IPS-18c (cell line): ENCODE measurements at regions not wholly inside any gene's neighbourhood (a gene's known extent, or its start where the extent isn't known, plus 50 kb on each side); places are given as distances from the start of the nearest gene placed in this dataset.
"Not testable (repeated sequence)": the region's sequence is repeated elsewhere in the genome, so short reads cannot be mapped to it uniquely, and the experiment has no call there.

Source experiments
- H3K4me3 ChIP-seq: 2 replicates; pipeline ENCODE4 v1.7.0; 2013; ENCODE audit warnings: low read depth, mild to moderate bottlenecking, low read length, moderate library complexity; ENCODE audit not compliant: insufficient read depth
- H3K9me3 ChIP-seq: one replicate; pipeline ENCODE4 v1.6.1; 2013; ENCODE audit warnings: mild to moderate bottlenecking, low read length, moderate library complexity; ENCODE audit not compliant: control insufficient read depth, insufficient read depth

GRCh38 chr10:34022195-34022594 lies 687.7 kb upstream of the NRP1 start:
- Histone ChIP-seq H3K4me3 (no peak overlapping the region; the same call in 1 of the 2 replicates), H3K9me3 (no peaks in the 10 kb centered on the region)

GRCh38 chr10:34018784-34019183 lies 684.3 kb upstream of the NRP1 start:
- no peak overlapping the region for H3K4me3 ChIP-seq
- H3K9me3 ChIP-seq: peaks cover 2% of the 10 kb centered on the region

GRCh38 chr10:34018129-34018528 lies 683.7 kb upstream of the NRP1 start:
- H3K9me3 ChIP-seq: peaks cover 2% of the 10 kb centered on the region
- H3K4me3 ChIP-seq: no peak overlapping the region

- H3K4me3 ChIP-seq: no peak overlapping the region
- H3K9me3 ChIP-seq: peaks cover 3% of the 10 kb centered on the region
Measured at GRCh38 chr10:34017281-34017680, 682.8 kb upstream of the NRP1 start.

GRCh38 chr10:34016576-34016975 lies 682.1 kb upstream of the NRP1 start:
- Histone ChIP-seq H3K4me3 (no peak overlapping the region), H3K9me3 (peaks cover 5% of the 10 kb centered on the region)

- no peak overlapping the region for H3K4me3 ChIP-seq
- H3K9me3 ChIP-seq: peaks cover 5% of the 10 kb centered on the region
Measured at GRCh38 chr10:34015700-34016099, 681.2 kb upstream of the NRP1 start.

- peaks cover 5% of the 10 kb centered on the region for H3K9me3 ChIP-seq
- no peak overlapping the region for H3K4me3 ChIP-seq
Measured at GRCh38 chr10:34013235-34013634, 678.8 kb upstream of the NRP1 start.

- Histone ChIP-seq H3K9me3 (peaks cover 5% of the 10 kb centered on the region), H3K4me3 (no peak overlapping the region)
Measured at GRCh38 chr10:34010891-34011290, 676.4 kb upstream of the NRP1 start.

GRCh38 chr10:34010228-34010627 lies 675.8 kb upstream of the NRP1 start:
- not testable (repeated sequence) for H3K9me3 ChIP-seq, H3K4me3 ChIP-seq

- peaks cover 3% of the 10 kb centered on the region for H3K9me3 ChIP-seq
Measured at GRCh38 chr10:34008656-34009055, 674.2 kb upstream of the NRP1 start.

GRCh38 chr10:34006471-34006870 lies 672.0 kb upstream of the NRP1 start:
- no peaks in the 10 kb centered on the region for H3K9me3 ChIP-seq
- H3K4me3 ChIP-seq: no peak overlapping the region

More at GRCh38 chr10:34008656-34009055, 674.2 kb upstream of the NRP1 start:
- no peak overlapping the region for H3K4me3 ChIP-seq

- Histone ChIP-seq H3K4me3 (no peak overlapping the region), H3K9me3 (no peaks in the 10 kb centered on the region)
Measured at GRCh38 chr10:34003561-34003960, 669.1 kb upstream of the NRP1 start.

GRCh38 chr10:34002896-34003295 lies 668.4 kb upstream of the NRP1 start:
- H3K9me3 ChIP-seq: no peaks in the 10 kb centered on the region
- no peak overlapping the region for H3K4me3 ChIP-seq

- no peak overlapping the region for H3K4me3 ChIP-seq
- no peaks in the 10 kb centered on the region for H3K9me3 ChIP-seq
Measured at GRCh38 chr10:34001831-34002230, 667.4 kb upstream of the NRP1 start.

- Histone ChIP-seq H3K4me3 (no peak overlapping the region), H3K9me3 (no peaks in the 10 kb centered on the region)
Measured at GRCh38 chr10:34001087-34001580, 666.7 kb upstream of the NRP1 start.

- Histone ChIP-seq H3K4me3 (no peak overlapping the region), H3K9me3 (peaks cover 2% of the 10 kb centered on the region)
Measured at GRCh38 chr10:33993917-33994316, 659.5 kb upstream of the NRP1 start.

- peaks cover 2% of the 10 kb centered on the region for H3K9me3 ChIP-seq
- no peak overlapping the region for H3K4me3 ChIP-seq
Measured at GRCh38 chr10:33991924-33992323, 657.5 kb upstream of the NRP1 start.

GRCh38 chr10:33986515-33986914 lies 652.0 kb upstream of the NRP1 start:
- H3K4me3 ChIP-seq: no peak overlapping the region
- no peaks in the 10 kb centered on the region for H3K9me3 ChIP-seq

GRCh38 chr10:33986016-33986415 lies 651.5 kb upstream of the NRP1 start:
- no peaks in the 10 kb centered on the region for H3K9me3 ChIP-seq
- H3K4me3 ChIP-seq: no peak overlapping the region
